Natural killer cell (primary cell): ENCODE measurements at regions not wholly inside any gene's neighbourhood (a gene's known extent, or its start where the extent isn't known, plus 50 kb on each side); places are given as distances from the start of the nearest gene placed in this dataset.

ENCODE experiments used
- ATAC-seq, 3 donors: fragments of 150-1000 bp in 2 of 3; fragments of 200-7000 bp in 1 of 3; cut with Tn5 transposase; 1 replicate in 1 of 3; 2 replicates in 2 of 3; pipeline ENCODE4 v1.10.0; 2021; ENCODE audit warnings: mild to moderate bottlenecking in 2 of 3, moderate library complexity in 2 of 3
- DNase-seq, 2 donors: peaks; one replicate each; pipeline versions ENCODE4 v3.0.0 to v3.0.0-alpha.2; 2013 to 2021; ENCODE audit warnings: mixed read lengths in 1 of 2
- H3K27ac ChIP-seq: one replicate; pipeline ENCODE4 v1.5.1; 2013; ENCODE audit warnings: mild to moderate bottlenecking, low read length
- H3K27me3 ChIP-seq: one replicate; pipeline ENCODE4 v1.6.1; 2013; ENCODE audit warnings: low read length; ENCODE audit not compliant: control insufficient read depth, insufficient read depth
- H3K36me3 ChIP-seq: one replicate; pipeline ENCODE4 v1.6.1; 2013; ENCODE audit warnings: low read length; ENCODE audit not compliant: control insufficient read depth, insufficient read depth
- H3K4me1 ChIP-seq: one replicate; pipeline ENCODE4 v1.6.1; 2013; ENCODE audit warnings: low read length; ENCODE audit not compliant: control insufficient read depth, insufficient read depth
- H3K4me3 ChIP-seq: one replicate; pipeline ENCODE4 v1.5.1; 2013; ENCODE audit warnings: low read length
- H3K9me3 ChIP-seq: one replicate; pipeline ENCODE4 v1.6.1; 2013; ENCODE audit warnings: low read length; ENCODE audit not compliant: control insufficient read depth, insufficient read depth
- H3K27ac Mint-ChIP-seq, 2 donors: one replicate each; pipeline ENCODE4 v1.8.0; 2022; ENCODE audit warnings: mild to moderate bottlenecking in 2 of 2, mixed read lengths in 2 of 2, moderate library complexity in 1 of 2
- H3K27me3 Mint-ChIP-seq, 2 donors: one replicate each; pipeline ENCODE4 v1.8.0; 2022; ENCODE audit warnings: low read depth in 2 of 2, mixed read lengths in 2 of 2
- H3K36me3 Mint-ChIP-seq: one replicate; pipeline ENCODE4 v1.8.0; 2022; ENCODE audit warnings: mixed read lengths
- H3K4me1 Mint-ChIP-seq, 2 donors: one replicate each; pipeline ENCODE4 v1.8.0; 2022; ENCODE audit warnings: mixed read lengths in 2 of 2
- H3K4me3 Mint-ChIP-seq: one replicate; pipeline ENCODE4 v1.8.0; 2022; ENCODE audit warnings: mild to moderate bottlenecking, moderate library complexity, mixed read lengths
- H3K9me3 Mint-ChIP-seq, 2 donors: one replicate each; pipeline ENCODE4 v1.8.0; 2022; ENCODE audit warnings: mixed read lengths in 2 of 2
- whole genome bisulfite sequencing: methylation state at CpG from one replicate; pipeline ENCODE4 v1.1.7; 2013; ENCODE audit warnings: missing lambda C conversion rate; ENCODE audit not compliant: insufficient coverage; 5-methylcytosine and 5-hydroxymethylcytosine counted together
- intact Hi-C: fragments of 100-400 bp; cut with micrococcal nuclease; formaldehyde crosslinking; loops from one replicate; pipeline ENCODE4 v1.14.2; 2022
- TF ChIP-seq, protein P1 (sequence below): fragments of 200-600 bp; IDR thresholded peaks from one replicate; pipeline ENCODE4 v1.8.0; 2022; ENCODE audit warnings: antibody characterized with exemption

DNA sequence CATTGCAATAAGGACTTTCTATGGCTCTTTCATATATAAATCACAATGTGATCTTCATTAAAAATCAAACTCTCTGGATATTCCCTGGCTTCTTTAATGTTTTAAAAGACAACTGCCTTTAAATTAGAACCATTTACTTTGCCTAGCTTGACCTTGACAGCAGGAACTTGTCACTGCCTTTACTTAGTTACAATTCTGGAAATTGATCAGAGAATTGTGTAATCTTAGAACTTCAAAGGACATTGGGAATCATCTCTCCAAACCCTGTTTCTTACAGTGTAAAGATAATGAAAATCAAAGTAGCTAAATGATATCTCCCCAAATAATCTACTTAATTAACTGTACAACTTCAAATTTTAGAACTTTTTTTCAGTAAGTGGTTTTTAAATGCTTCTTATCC is 517.6 kb upstream of the CCDC179 start:
- Histone ChIP-seq H3K4me1 (no peaks in the 10 kb centered on the region), H3K9me3 (no peaks in the 10 kb centered on the region), H3K36me3 (no peaks in the 10 kb centered on the region), H3K27ac (no peak overlapping the region), H3K27me3 (no peaks in the 10 kb centered on the region), H3K4me3 (no peak overlapping the region)
- Mint-ChIP-seq H3K4me1 (no peaks in the 10 kb centered on the region), H3K27me3 (no peaks in the 10 kb centered on the region), H3K36me3 (no peaks in the 10 kb centered on the region), H3K9me3 (peaks cover 0 to 2% of the 10 kb centered on the region in 2 donors), H3K27ac (no peak overlapping the region), H3K4me3 (no peak overlapping the region)
- no peak for ATAC-seq
- TF ChIP-seq, protein P1, sequence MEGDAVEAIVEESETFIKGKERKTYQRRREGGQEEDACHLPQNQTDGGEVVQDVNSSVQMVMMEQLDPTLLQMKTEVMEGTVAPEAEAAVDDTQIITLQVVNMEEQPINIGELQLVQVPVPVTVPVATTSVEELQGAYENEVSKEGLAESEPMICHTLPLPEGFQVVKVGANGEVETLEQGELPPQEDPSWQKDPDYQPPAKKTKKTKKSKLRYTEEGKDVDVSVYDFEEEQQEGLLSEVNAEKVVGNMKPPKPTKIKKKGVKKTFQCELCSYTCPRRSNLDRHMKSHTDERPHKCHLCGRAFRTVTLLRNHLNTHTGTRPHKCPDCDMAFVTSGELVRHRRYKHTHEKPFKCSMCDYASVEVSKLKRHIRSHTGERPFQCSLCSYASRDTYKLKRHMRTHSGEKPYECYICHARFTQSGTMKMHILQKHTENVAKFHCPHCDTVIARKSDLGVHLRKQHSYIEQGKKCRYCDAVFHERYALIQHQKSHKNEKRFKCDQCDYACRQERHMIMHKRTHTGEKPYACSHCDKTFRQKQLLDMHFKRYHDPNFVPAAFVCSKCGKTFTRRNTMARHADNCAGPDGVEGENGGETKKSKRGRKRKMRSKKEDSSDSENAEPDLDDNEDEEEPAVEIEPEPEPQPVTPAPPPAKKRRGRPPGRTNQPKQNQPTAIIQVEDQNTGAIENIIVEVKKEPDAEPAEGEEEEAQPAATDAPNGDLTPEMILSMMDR, result no peak
- no peak for DNase-seq
- intact Hi-C loops, result no loop called here

DNA sequence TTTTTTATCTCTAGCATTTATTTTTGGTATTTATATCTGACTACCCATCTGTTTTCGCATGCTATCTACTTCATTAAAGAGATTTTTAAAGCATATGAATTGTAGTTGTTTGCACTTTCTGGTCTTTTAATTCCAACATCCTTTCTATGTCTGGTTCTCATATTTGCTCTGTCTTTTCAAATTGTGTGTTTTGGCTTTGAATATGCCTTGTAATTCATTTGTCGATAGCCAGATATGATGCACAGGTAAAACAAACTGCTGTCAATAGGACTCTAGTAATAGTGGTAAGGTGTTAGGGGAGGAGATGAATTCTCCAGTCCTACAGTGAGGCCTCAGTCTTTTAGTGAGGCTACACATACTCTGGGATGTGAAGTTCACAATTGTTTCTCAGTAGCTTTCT is 530.8 kb upstream of the CCDC179 start:
- intact Hi-C loops, result no loop called here
- H3K4me1 Mint-ChIP-seq, result no peaks in the 10 kb centered on the region
- H3K27ac Mint-ChIP-seq, result no peak overlapping the region
- Histone ChIP-seq H3K27ac (no peak overlapping the region), H3K27me3 (no peaks in the 10 kb centered on the region), H3K4me3 (no peak overlapping the region), H3K36me3 (no peaks in the 10 kb centered on the region), H3K4me1 (no peaks in the 10 kb centered on the region), H3K9me3 (no peaks in the 10 kb centered on the region)
- ATAC-seq (no peak), DNase-seq (no peak)
- H3K36me3 Mint-ChIP-seq, result no peaks in the 10 kb centered on the region
- no peaks in the 10 kb centered on the region for H3K9me3 Mint-ChIP-seq
- TF ChIP-seq, protein P1, result no peak
- peaks cover 0 to 3% of the 10 kb centered on the region in 2 donors for H3K27me3 Mint-ChIP-seq
- WGBS, result 96% methylated on average over 1 of the region's 2 CpGs
- H3K4me3 Mint-ChIP-seq, result no peak overlapping the region

DNA sequence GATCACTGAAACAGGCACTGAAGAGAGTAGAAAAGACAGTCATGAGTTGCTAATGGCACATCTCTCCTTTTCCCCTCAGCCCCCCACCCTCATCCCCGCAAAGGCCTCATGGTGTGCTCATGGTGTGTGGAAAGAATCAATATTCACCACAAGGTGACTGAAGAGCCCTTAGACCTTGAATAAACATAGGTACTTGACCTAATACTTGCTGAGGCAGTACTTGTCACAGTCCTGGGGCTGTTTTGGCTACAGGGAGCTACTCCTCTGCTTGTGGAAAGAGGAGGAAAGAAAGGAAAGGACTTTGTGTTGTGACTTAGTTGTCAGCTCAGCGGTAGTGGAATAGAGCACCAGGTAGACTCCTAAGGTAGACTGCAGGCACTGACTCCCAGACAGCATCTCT is 537.8 kb upstream of the CCDC179 start:
- peaks cover 2 to 3% of the 10 kb centered on the region in 2 donors for H3K9me3 Mint-ChIP-seq
- H3K4me1 Mint-ChIP-seq, result no peaks in the 10 kb centered on the region
- H3K4me1 ChIP-seq, result no peaks in the 10 kb centered on the region
- no peak for ATAC-seq
- no peaks in the 10 kb centered on the region for H3K9me3 ChIP-seq
- WGBS, result 89% methylated on average over 1 of the region's 2 CpGs
- H3K27me3 Mint-ChIP-seq, result no peaks in the 10 kb centered on the region
- H3K27ac Mint-ChIP-seq, result no peak overlapping the region
- no peak overlapping the region for H3K4me3 ChIP-seq
- DNase-seq, result no peak
- TF ChIP-seq, protein P1, result no peak
- no peaks in the 10 kb centered on the region for H3K36me3 ChIP-seq
- no peak overlapping the region for H3K4me3 Mint-ChIP-seq
- H3K27ac ChIP-seq, result no peak overlapping the region
- no peaks in the 10 kb centered on the region for H3K36me3 Mint-ChIP-seq
- intact Hi-C loops, result no loop called here
- no peaks in the 10 kb centered on the region for H3K27me3 ChIP-seq

DNA sequence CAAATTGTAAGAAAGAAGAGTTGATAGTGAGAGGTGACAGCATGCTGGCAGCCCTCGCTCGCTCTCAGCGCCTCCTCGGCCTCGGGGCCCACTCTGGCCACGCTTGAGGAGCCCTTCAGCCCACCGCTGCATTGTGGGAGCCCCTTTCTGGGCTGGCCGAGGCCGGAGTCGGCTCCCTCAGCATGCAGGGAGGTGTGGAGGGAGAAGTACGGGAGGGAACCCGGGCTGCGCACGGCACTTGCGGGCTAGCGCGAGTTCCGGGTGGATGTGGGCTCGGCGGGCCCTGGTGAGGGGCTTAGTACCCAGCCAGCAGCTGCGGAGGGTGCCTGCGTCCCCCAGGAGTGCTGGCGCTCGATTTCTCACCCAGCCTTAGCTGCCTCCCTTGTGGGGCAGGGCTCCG is 539.7 kb upstream of the CCDC179 start:
- TF ChIP-seq, protein P1, result no peak
- no peak overlapping the region for H3K4me3 ChIP-seq
- H3K4me1 ChIP-seq, result no peaks in the 10 kb centered on the region
- H3K27ac Mint-ChIP-seq, result no peak overlapping the region
- no peaks in the 10 kb centered on the region for H3K27me3 Mint-ChIP-seq
- no peaks in the 10 kb centered on the region for H3K36me3 ChIP-seq
- no peaks in the 10 kb centered on the region for H3K4me1 Mint-ChIP-seq
- H3K4me3 Mint-ChIP-seq, result no peak overlapping the region
- intact Hi-C loops, result no loop called here
- peaks cover 2 to 3% of the 10 kb centered on the region in 2 donors for H3K9me3 Mint-ChIP-seq
- 90% methylated on average over 25 of the region's 25 CpGs for WGBS
- no peaks in the 10 kb centered on the region for H3K36me3 Mint-ChIP-seq
- H3K27ac ChIP-seq, result no peak overlapping the region
- DNase-seq (no peak), ATAC-seq (no peak)
- peaks cover 10% of the 10 kb centered on the region for H3K9me3 ChIP-seq
- H3K27me3 ChIP-seq, result no peaks in the 10 kb centered on the region
